GM23338 (cell line): ENCODE measurements at regions not wholly inside any gene's neighbourhood (a gene's known extent, or its start where the extent isn't known, plus 50 kb on each side); places are given as distances from the start of the nearest gene placed in this dataset.
A peak's percentile ranks its signal among the peaks of the same experiment; 100 is the strongest.

Experiments
- ATAC-seq: fragments of 200-7000 bp; cut with Tn5 transposase; 3 replicates; pipeline ENCODE4 v1.9.1; 2020
- DNase-seq: peaks from one replicate; pipeline ENCODE4 v3.0.0-alpha.2; 2015; ENCODE audit warnings: low spot score
- H2AFZ ChIP-seq: fragments of 200-600 bp; sonication (generic); 2 replicates; pipeline ENCODE4 v1.8.0; 2016; ENCODE audit warnings: antibody characterized with exemption, mild to moderate bottlenecking, moderate library complexity
- H3F3A ChIP-seq: fragments of 200-600 bp; sonication (generic); replicated peaks from 2 replicates; pipeline ENCODE4 v1.8.0; 2017; ENCODE audit warnings: antibody characterized with exemption, mixed run types, low read depth
- H3K27ac ChIP-seq: fragments of 200-600 bp; sonication (generic); 2 replicates; pipeline ENCODE4 v1.6.1; 2016; ENCODE audit warnings: low read depth
- H3K27me3 ChIP-seq: fragments of 200-600 bp; sonication (generic); 2 replicates; pipeline ENCODE4 v1.8.0; 2016; ENCODE audit warnings: mild to moderate bottlenecking, mixed run types, moderate library complexity; ENCODE audit not compliant: insufficient read depth
- H3K36me3 ChIP-seq: fragments of 200-600 bp; sonication (generic); 2 replicates; pipeline ENCODE4 v1.8.0; 2016; ENCODE audit warnings: mild to moderate bottlenecking; ENCODE audit not compliant: insufficient read depth
- H3K4me1 ChIP-seq: fragments of 200-600 bp; sonication (generic); 2 replicates; pipeline ENCODE4 v1.8.0; 2016; ENCODE audit warnings: mild to moderate bottlenecking, moderate library complexity; ENCODE audit not compliant: insufficient read depth
- H3K4me2 ChIP-seq: fragments of 200-600 bp; sonication (generic); 2 replicates; pipeline ENCODE4 v1.7.1; 2017; ENCODE audit warnings: mixed run types
- H3K4me3 ChIP-seq: fragments of 200-600 bp; sonication (generic); 2 replicates; pipeline ENCODE4 v1.6.1; 2016; ENCODE audit warnings: mixed run types
- H3K79me2 ChIP-seq: fragments of 200-600 bp; sonication (generic); replicated peaks from 2 replicates; pipeline ENCODE4 v1.8.0; 2017; ENCODE audit warnings: mild to moderate bottlenecking; ENCODE audit not compliant: insufficient read depth
- H3K9me2 ChIP-seq: fragments of 200-600 bp; sonication (generic); 2 replicates; pipeline ENCODE4 v1.8.0; 2017; ENCODE audit not compliant: insufficient read depth
- H4K20me1 ChIP-seq: fragments of 200-600 bp; sonication (generic); replicated peaks from 2 replicates; pipeline ENCODE4 v1.8.0; 2017; ENCODE audit warnings: mild to moderate bottlenecking; ENCODE audit not compliant: insufficient read depth
- H3K27ac Mint-ChIP-seq: 2 replicates; pipeline ENCODE4 v1.8.0; 2020; ENCODE audit warnings: inconsistent platforms, mild to moderate bottlenecking, moderate library complexity, mixed read lengths
- H3K27me3 Mint-ChIP-seq: 3 replicates; pipeline ENCODE4 v1.8.0; 2022; ENCODE audit warnings: low read depth, mild to moderate bottlenecking, moderate library complexity, mixed read lengths, inconsistent platforms; ENCODE audit not compliant: insufficient read depth, poor library complexity
- H3K36me3 Mint-ChIP-seq: 3 replicates; pipeline ENCODE4 v1.8.0; 2021; ENCODE audit warnings: low read depth, mild to moderate bottlenecking, inconsistent platforms, moderate library complexity, mixed read lengths
- H3K4me1 Mint-ChIP-seq: 3 replicates; pipeline ENCODE4 v1.8.0; 2020; ENCODE audit warnings: mild to moderate bottlenecking, inconsistent platforms, mixed read lengths
- H3K4me3 Mint-ChIP-seq: 3 replicates; pipeline ENCODE4 v1.8.0; 2021; ENCODE audit warnings: moderate library complexity, mild to moderate bottlenecking, inconsistent platforms, mixed read lengths
- H3K9me3 Mint-ChIP-seq: 3 replicates; pipeline ENCODE4 v1.8.0; 2020; ENCODE audit warnings: moderate library complexity, mild to moderate bottlenecking, inconsistent platforms, mixed read lengths
- CREB1 ChIP-seq: fragments of 250-450 bp; sonication (Bioruptor Pico); IDR thresholded peaks from 2 replicates; pipeline ENCODE4 v1.5.0; 2020; ENCODE audit warnings: low read depth, mild to moderate bottlenecking, moderate library complexity
- EZH2 ChIP-seq: fragments of 200-600 bp; sonication (generic); IDR thresholded peaks from one replicate; pipeline ENCODE4 v1.8.0; 2017; ENCODE audit warnings: antibody characterized with exemption, mild to moderate bottlenecking, low read depth; ENCODE audit not compliant: unreplicated experiment
- EZH2phosphoT487 ChIP-seq: fragments of 200-600 bp; sonication (generic); IDR thresholded peaks from one replicate; pipeline ENCODE4 v1.8.1; 2018; ENCODE audit warnings: antibody characterized with exemption; ENCODE audit not compliant: unreplicated experiment
- JUNB ChIP-seq: IDR thresholded peaks from one replicate; pipeline ENCODE4 v1.6.1; 2016; ENCODE audit warnings: antibody characterized with exemption; ENCODE audit not compliant: unreplicated experiment
- NANOG ChIP-seq: IDR thresholded peaks from 2 replicates; pipeline ENCODE4 v1.6.1; 2016; ENCODE audit warnings: antibody characterized with exemption, borderline replicate concordance
- POLR2AphosphoS5 ChIP-seq: IDR thresholded peaks from 2 replicates; pipeline ENCODE4 v1.6.1; 2016; ENCODE audit warnings: antibody characterized with exemption, low read depth
- REST ChIP-seq: IDR thresholded peaks from one replicate; pipeline ENCODE4 v1.6.1; 2018; ENCODE audit warnings: antibody characterized with exemption; ENCODE audit not compliant: unreplicated experiment
- STAT1 ChIP-seq: IDR thresholded peaks from one replicate; pipeline ENCODE4 v1.6.1; 2016; ENCODE audit warnings: antibody characterized with exemption; ENCODE audit not compliant: unreplicated experiment
- ZNF114 ChIP-seq: fragments of 250-450 bp; sonication (Bioruptor Pico); IDR thresholded peaks from 2 replicates; pipeline ENCODE4 v1.5.0; 2020; ENCODE audit warnings: mild to moderate bottlenecking, moderate library complexity
- ZNF331 ChIP-seq: fragments of 250-450 bp; sonication (Bioruptor Pico); IDR thresholded peaks from 2 replicates; pipeline ENCODE4 v1.5.0; 2020; ENCODE audit warnings: low read depth, mild to moderate bottlenecking, moderate library complexity
- TF ChIP-seq, protein P1 (sequence below): IDR thresholded peaks from 2 replicates; pipeline ENCODE4 v1.6.1; 2016; ENCODE audit warnings: antibody characterized with exemption
- TF ChIP-seq, protein P2 (sequence below), 2 experiments: fragments of 200-600 bp in 1 of 2; sonication (generic) in 1 of 2; conservative IDR thresholded peaks; 2 replicates each; pipeline versions ENCODE4 v1.5.1 to v1.6.1; 2016 to 2017; ENCODE audit warnings: antibody characterized with exemption in 2 of 2, low read depth in 2 of 2, mild to moderate bottlenecking in 2 of 2, moderate library complexity in 1 of 2
- TF ChIP-seq, protein P3 (sequence below): fragments of 250-450 bp; sonication (Bioruptor Pico); IDR thresholded peaks from 2 replicates; pipeline ENCODE4 v1.5.0; 2020; ENCODE audit warnings: mild to moderate bottlenecking, moderate library complexity

GRCh38 chr3:64464955-64465354 is 222.8 kb downstream of the ADAMTS9 start:
- Histone ChIP-seq H3K4me3 (no peak overlapping the region), H4K20me1 (no peaks in the 10 kb centered on the region), H3K36me3 (no peaks in the 10 kb centered on the region), H3K4me1 (no peaks in the 10 kb centered on the region), H3F3A (no peaks in the 10 kb centered on the region), H2AFZ (peak overlapping the region; percentile 40; the same call in 1 of the 2 replicates), H3K4me2 (no peak overlapping the region), H3K27ac (no peak overlapping the region), H3K27me3 (no peaks in the 10 kb centered on the region), H3K79me2 (no peaks in the 10 kb centered on the region), H3K9me2 (no peaks in the 10 kb centered on the region)
- Mint-ChIP-seq H3K27ac (no peak overlapping the region), H3K36me3 (no peaks in the 10 kb centered on the region), H3K4me3 (no peak overlapping the region), H3K27me3 (peaks cover 1% of the 10 kb centered on the region), H3K4me1 (peaks cover 24% of the 10 kb centered on the region), H3K9me3 (no peaks in the 10 kb centered on the region; the same call in 2 of the 3 replicates)
- DNase-seq, result no peak
- ATAC-seq, result no peak
- no peak for TF ChIP-seq EZH2phosphoT487
- no peak for TF ChIP-seq CREB1 (CRISPR knock-in tag)
- TF ChIP-seq, protein P1, sequence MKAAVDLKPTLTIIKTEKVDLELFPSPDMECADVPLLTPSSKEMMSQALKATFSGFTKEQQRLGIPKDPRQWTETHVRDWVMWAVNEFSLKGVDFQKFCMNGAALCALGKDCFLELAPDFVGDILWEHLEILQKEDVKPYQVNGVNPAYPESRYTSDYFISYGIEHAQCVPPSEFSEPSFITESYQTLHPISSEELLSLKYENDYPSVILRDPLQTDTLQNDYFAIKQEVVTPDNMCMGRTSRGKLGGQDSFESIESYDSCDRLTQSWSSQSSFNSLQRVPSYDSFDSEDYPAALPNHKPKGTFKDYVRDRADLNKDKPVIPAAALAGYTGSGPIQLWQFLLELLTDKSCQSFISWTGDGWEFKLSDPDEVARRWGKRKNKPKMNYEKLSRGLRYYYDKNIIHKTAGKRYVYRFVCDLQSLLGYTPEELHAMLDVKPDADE, result no peak
- TF ChIP-seq POLR2AphosphoS5, result no peak
- TF ChIP-seq, protein P2, sequence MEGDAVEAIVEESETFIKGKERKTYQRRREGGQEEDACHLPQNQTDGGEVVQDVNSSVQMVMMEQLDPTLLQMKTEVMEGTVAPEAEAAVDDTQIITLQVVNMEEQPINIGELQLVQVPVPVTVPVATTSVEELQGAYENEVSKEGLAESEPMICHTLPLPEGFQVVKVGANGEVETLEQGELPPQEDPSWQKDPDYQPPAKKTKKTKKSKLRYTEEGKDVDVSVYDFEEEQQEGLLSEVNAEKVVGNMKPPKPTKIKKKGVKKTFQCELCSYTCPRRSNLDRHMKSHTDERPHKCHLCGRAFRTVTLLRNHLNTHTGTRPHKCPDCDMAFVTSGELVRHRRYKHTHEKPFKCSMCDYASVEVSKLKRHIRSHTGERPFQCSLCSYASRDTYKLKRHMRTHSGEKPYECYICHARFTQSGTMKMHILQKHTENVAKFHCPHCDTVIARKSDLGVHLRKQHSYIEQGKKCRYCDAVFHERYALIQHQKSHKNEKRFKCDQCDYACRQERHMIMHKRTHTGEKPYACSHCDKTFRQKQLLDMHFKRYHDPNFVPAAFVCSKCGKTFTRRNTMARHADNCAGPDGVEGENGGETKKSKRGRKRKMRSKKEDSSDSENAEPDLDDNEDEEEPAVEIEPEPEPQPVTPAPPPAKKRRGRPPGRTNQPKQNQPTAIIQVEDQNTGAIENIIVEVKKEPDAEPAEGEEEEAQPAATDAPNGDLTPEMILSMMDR (conservative IDR thresholded peaks at IDR 0.05; ENCODE audit: low read depth in 2 of 2), result no peak
- no peak for TF ChIP-seq JUNB
- TF ChIP-seq REST, result no peak
- TF ChIP-seq EZH2, result no peak
- TF ChIP-seq, protein P3, sequence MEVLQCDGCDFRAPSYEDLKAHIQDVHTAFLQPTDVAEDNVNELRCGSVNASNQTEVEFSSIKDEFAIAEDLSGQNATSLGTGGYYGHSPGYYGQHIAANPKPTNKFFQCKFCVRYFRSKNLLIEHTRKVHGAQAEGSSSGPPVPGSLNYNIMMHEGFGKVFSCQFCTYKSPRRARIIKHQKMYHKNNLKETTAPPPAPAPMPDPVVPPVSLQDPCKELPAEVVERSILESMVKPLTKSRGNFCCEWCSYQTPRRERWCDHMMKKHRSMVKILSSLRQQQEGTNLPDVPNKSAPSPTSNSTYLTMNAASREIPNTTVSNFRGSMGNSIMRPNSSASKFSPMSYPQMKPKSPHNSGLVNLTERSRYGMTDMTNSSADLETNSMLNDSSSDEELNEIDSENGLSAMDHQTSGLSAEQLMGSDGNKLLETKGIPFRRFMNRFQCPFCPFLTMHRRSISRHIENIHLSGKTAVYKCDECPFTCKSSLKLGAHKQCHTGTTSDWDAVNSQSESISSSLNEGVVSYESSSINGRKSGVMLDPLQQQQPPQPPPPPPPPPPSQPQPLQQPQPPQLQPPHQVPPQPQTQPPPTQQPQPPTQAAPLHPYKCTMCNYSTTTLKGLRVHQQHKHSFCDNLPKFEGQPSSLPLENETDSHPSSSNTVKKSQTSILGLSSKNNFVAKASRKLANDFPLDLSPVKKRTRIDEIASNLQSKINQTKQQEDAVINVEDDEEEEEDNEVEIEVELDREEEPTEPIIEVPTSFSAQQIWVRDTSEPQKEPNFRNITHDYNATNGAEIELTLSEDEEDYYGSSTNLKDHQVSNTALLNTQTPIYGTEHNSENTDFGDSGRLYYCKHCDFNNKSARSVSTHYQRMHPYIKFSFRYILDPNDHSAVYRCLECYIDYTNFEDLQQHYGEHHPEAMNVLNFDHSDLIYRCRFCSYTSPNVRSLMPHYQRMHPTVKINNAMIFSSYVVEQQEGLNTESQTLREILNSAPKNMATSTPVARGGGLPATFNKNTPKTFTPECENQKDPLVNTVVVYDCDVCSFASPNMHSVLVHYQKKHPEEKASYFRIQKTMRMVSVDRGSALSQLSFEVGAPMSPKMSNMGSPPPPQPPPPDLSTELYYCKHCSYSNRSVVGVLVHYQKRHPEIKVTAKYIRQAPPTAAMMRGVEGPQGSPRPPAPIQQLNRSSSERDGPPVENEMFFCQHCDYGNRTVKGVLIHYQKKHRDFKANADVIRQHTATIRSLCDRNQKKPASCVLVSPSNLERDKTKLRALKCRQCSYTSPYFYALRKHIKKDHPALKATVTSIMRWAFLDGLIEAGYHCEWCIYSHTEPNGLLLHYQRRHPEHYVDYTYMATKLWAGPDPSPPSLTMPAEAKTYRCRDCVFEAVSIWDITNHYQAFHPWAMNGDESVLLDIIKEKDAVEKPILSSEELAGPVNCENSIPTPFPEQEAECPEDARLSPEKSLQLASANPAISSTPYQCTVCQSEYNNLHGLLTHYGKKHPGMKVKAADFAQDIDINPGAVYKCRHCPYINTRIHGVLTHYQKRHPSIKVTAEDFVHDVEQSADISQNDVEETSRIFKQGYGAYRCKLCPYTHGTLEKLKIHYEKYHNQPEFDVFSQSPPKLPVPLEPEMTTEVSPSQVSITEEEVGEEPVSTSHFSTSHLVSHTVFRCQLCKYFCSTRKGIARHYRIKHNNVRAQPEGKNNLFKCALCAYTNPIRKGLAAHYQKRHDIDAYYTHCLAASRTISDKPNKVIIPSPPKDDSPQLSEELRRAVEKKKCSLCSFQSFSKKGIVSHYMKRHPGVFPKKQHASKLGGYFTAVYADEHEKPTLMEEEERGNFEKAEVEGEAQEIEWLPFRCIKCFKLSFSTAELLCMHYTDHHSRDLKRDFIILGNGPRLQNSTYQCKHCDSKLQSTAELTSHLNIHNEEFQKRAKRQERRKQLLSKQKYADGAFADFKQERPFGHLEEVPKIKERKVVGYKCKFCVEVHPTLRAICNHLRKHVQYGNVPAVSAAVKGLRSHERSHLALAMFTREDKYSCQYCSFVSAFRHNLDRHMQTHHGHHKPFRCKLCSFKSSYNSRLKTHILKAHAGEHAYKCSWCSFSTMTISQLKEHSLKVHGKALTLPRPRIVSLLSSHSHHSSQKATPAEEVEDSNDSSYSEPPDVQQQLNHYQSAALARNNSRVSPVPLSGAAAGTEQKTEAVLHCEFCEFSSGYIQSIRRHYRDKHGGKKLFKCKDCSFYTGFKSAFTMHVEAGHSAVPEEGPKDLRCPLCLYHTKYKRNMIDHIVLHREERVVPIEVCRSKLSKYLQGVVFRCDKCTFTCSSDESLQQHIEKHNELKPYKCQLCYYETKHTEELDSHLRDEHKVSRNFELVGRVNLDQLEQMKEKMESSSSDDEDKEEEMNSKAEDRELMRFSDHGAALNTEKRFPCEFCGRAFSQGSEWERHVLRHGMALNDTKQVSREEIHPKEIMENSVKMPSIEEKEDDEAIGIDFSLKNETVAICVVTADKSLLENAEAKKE, result no peak
- no peak for TF ChIP-seq STAT1
- TF ChIP-seq ZNF114 (CRISPR knock-in tag), result no peak
- TF ChIP-seq NANOG, result no peak
- TF ChIP-seq ZNF331 (CRISPR knock-in tag), result no peak
